Osteoblast (primary cell): ENCODE measurements at regions not wholly inside any gene's neighbourhood (a gene's known extent, or its start where the extent isn't known, plus 50 kb on each side); places are given as distances from the start of the nearest gene placed in this dataset.

Source experiments
- DNase-seq: peaks from one replicate; pipeline ENCODE4 v3.0.0; 2011; ENCODE audit warnings: low spot score, mixed read lengths; ENCODE audit not compliant: insufficient read length; ENCODE audit errors: missing footprints
- H2AFZ ChIP-seq: 2 replicates; pipeline ENCODE4 v1.6.0; 2011; ENCODE audit warnings: mild to moderate bottlenecking, low read length
- H3K27ac ChIP-seq: 2 replicates; pipeline ENCODE4 v1.5.1; 2011; ENCODE audit warnings: mild to moderate bottlenecking, low read depth, low read length, moderate library complexity
- H3K27me3 ChIP-seq: 2 replicates; pipeline ENCODE4 v1.6.0; 2012; ENCODE audit warnings: mild to moderate bottlenecking, control low read depth, inconsistent platforms, low read length, moderate library complexity; ENCODE audit not compliant: insufficient read depth
- H3K36me3 ChIP-seq: 2 replicates; pipeline ENCODE4 v1.5.1; 2011; ENCODE audit warnings: mild to moderate bottlenecking, low read length, control low read depth, moderate library complexity; ENCODE audit not compliant: insufficient read depth
- H3K4me1 ChIP-seq: 2 replicates; pipeline ENCODE4 v1.5.1; 2011; ENCODE audit warnings: mild to moderate bottlenecking, low read length, control low read depth, moderate library complexity; ENCODE audit not compliant: insufficient read depth
- H3K4me2 ChIP-seq: 2 replicates; pipeline ENCODE4 v1.6.0; 2011; ENCODE audit warnings: mild to moderate bottlenecking, low read length; ENCODE audit not compliant: insufficient read depth
- H3K4me3 ChIP-seq: fragments of 200-600 bp; sonication (generic); 3 replicates; pipeline ENCODE4 v1.5.1; 2012; ENCODE audit warnings: mild to moderate bottlenecking, low read length, inconsistent platforms; ENCODE audit not compliant: insufficient read depth
- H3K79me2 ChIP-seq: 2 replicates; pipeline ENCODE4 v1.6.0; 2012; ENCODE audit warnings: mild to moderate bottlenecking, low read length, control low read depth, inconsistent platforms; ENCODE audit not compliant: insufficient read depth
- H3K9me3 ChIP-seq: 2 replicates; pipeline ENCODE4 v1.5.1; 2011; ENCODE audit warnings: low read depth, low read length, control low read depth
- H4K20me1 ChIP-seq: 2 replicates; pipeline ENCODE4 v1.6.0; 2012; ENCODE audit warnings: mild to moderate bottlenecking, low read length, control low read depth; ENCODE audit not compliant: insufficient read depth
- CTCF ChIP-seq: IDR thresholded peaks from 2 replicates; pipeline ENCODE4 v1.5.1; 2011; ENCODE audit warnings: mild to moderate bottlenecking, low read depth, low read length, moderate library complexity; ENCODE audit errors: extremely low read depth

- no peak for TF ChIP-seq CTCF
Observed at GRCh38 chr4:57282933-57283310, 172.7 kb upstream of the IGFBP7 start.

GRCh38 chr4:57280481-57280880, 170.3 kb upstream of the IGFBP7 start:
- no peak for TF ChIP-seq CTCF
- no peak overlapping the region for H2AFZ ChIP-seq
- H3K9me3 ChIP-seq = no peaks in the 10 kb centered on the region
- no peaks in the 10 kb centered on the region for H3K27me3 ChIP-seq
- no peak overlapping the region for H3K27ac ChIP-seq
- no peaks in the 10 kb centered on the region for H3K36me3 ChIP-seq
- no peaks in the 10 kb centered on the region for H3K4me1 ChIP-seq
- no peak for DNase-seq
- H3K4me2 ChIP-seq = no peak overlapping the region
- H4K20me1 ChIP-seq = no peaks in the 10 kb centered on the region
- H3K79me2 ChIP-seq = no peaks in the 10 kb centered on the region
- H3K4me3 ChIP-seq = no peak overlapping the region

More at GRCh38 chr4:57282933-57283310, 172.7 kb upstream of the IGFBP7 start:
- Histone ChIP-seq H3K4me1 (no peaks in the 10 kb centered on the region), H3K9me3 (no peaks in the 10 kb centered on the region), H2AFZ (no peak overlapping the region), H3K4me3 (no peak overlapping the region), H3K27me3 (no peaks in the 10 kb centered on the region), H3K4me2 (no peak overlapping the region), H4K20me1 (no peaks in the 10 kb centered on the region), H3K79me2 (no peaks in the 10 kb centered on the region), H3K36me3 (no peaks in the 10 kb centered on the region), H3K27ac (no peak overlapping the region)
- no peak for DNase-seq

- no peaks in the 10 kb centered on the region for H3K4me1 ChIP-seq
- no peak overlapping the region for H2AFZ ChIP-seq
- H4K20me1 ChIP-seq = no peaks in the 10 kb centered on the region
- no peaks in the 10 kb centered on the region for H3K27me3 ChIP-seq
- no peak overlapping the region for H3K4me2 ChIP-seq
- no peaks in the 10 kb centered on the region for H3K36me3 ChIP-seq
- no peaks in the 10 kb centered on the region for H3K9me3 ChIP-seq
- H3K27ac ChIP-seq = no peak overlapping the region
- no peak for TF ChIP-seq CTCF
- no peak overlapping the region for H3K4me3 ChIP-seq
- H3K79me2 ChIP-seq = no peaks in the 10 kb centered on the region
- DNase-seq = no peak
Observed at GRCh38 chr4:57278780-57279179, 168.6 kb upstream of the IGFBP7 start.

GRCh38 chr4:57274082-57274481, 163.9 kb upstream of the IGFBP7 start:
- H2AFZ ChIP-seq = no peak overlapping the region
- DNase-seq = no peak
- no peak overlapping the region for H3K4me2 ChIP-seq
- no peak for TF ChIP-seq CTCF
- no peak overlapping the region for H3K4me3 ChIP-seq
- H3K36me3 ChIP-seq = no peaks in the 10 kb centered on the region
- no peaks in the 10 kb centered on the region for H4K20me1 ChIP-seq
- no peaks in the 10 kb centered on the region for H3K27me3 ChIP-seq
- H3K79me2 ChIP-seq = no peaks in the 10 kb centered on the region
- H3K27ac ChIP-seq = no peak overlapping the region
- H3K9me3 ChIP-seq = no peaks in the 10 kb centered on the region
- no peaks in the 10 kb centered on the region for H3K4me1 ChIP-seq
